GM23338 (cell line): ENCODE measurements at regions not wholly inside any gene's neighbourhood (a gene's known extent, or its start where the extent isn't known, plus 50 kb on each side); places are given as distances from the start of the nearest gene placed in this dataset.

Experiments used
- ATAC-seq: fragments of 200-7000 bp; cut with Tn5 transposase; 3 replicates; pipeline ENCODE4 v1.9.1; 2020
- DNase-seq: peaks from one replicate; pipeline ENCODE4 v3.0.0-alpha.2; 2015; ENCODE audit warnings: low spot score
- H2AFZ ChIP-seq: fragments of 200-600 bp; sonication (generic); 2 replicates; pipeline ENCODE4 v1.8.0; 2016; ENCODE audit warnings: antibody characterized with exemption, mild to moderate bottlenecking, moderate library complexity
- H3F3A ChIP-seq: fragments of 200-600 bp; sonication (generic); replicated peaks from 2 replicates; pipeline ENCODE4 v1.8.0; 2017; ENCODE audit warnings: antibody characterized with exemption, mixed run types, low read depth
- H3K27ac ChIP-seq: fragments of 200-600 bp; sonication (generic); 2 replicates; pipeline ENCODE4 v1.6.1; 2016; ENCODE audit warnings: low read depth
- H3K27me3 ChIP-seq: fragments of 200-600 bp; sonication (generic); 2 replicates; pipeline ENCODE4 v1.8.0; 2016; ENCODE audit warnings: mild to moderate bottlenecking, mixed run types, moderate library complexity; ENCODE audit not compliant: insufficient read depth
- H3K36me3 ChIP-seq: fragments of 200-600 bp; sonication (generic); 2 replicates; pipeline ENCODE4 v1.8.0; 2016; ENCODE audit warnings: mild to moderate bottlenecking; ENCODE audit not compliant: insufficient read depth
- H3K4me1 ChIP-seq: fragments of 200-600 bp; sonication (generic); 2 replicates; pipeline ENCODE4 v1.8.0; 2016; ENCODE audit warnings: mild to moderate bottlenecking, moderate library complexity; ENCODE audit not compliant: insufficient read depth
- H3K4me2 ChIP-seq: fragments of 200-600 bp; sonication (generic); 2 replicates; pipeline ENCODE4 v1.7.1; 2017; ENCODE audit warnings: mixed run types
- H3K4me3 ChIP-seq: fragments of 200-600 bp; sonication (generic); 2 replicates; pipeline ENCODE4 v1.6.1; 2016; ENCODE audit warnings: mixed run types
- H3K79me2 ChIP-seq: fragments of 200-600 bp; sonication (generic); replicated peaks from 2 replicates; pipeline ENCODE4 v1.8.0; 2017; ENCODE audit warnings: mild to moderate bottlenecking; ENCODE audit not compliant: insufficient read depth
- H3K9me2 ChIP-seq: fragments of 200-600 bp; sonication (generic); 2 replicates; pipeline ENCODE4 v1.8.0; 2017; ENCODE audit not compliant: insufficient read depth
- H4K20me1 ChIP-seq: fragments of 200-600 bp; sonication (generic); replicated peaks from 2 replicates; pipeline ENCODE4 v1.8.0; 2017; ENCODE audit warnings: mild to moderate bottlenecking; ENCODE audit not compliant: insufficient read depth
- H3K27ac Mint-ChIP-seq: 2 replicates; pipeline ENCODE4 v1.8.0; 2020; ENCODE audit warnings: inconsistent platforms, mild to moderate bottlenecking, moderate library complexity, mixed read lengths
- H3K27me3 Mint-ChIP-seq: 3 replicates; pipeline ENCODE4 v1.8.0; 2022; ENCODE audit warnings: low read depth, mild to moderate bottlenecking, moderate library complexity, mixed read lengths, inconsistent platforms; ENCODE audit not compliant: insufficient read depth, poor library complexity
- H3K36me3 Mint-ChIP-seq: 3 replicates; pipeline ENCODE4 v1.8.0; 2021; ENCODE audit warnings: low read depth, mild to moderate bottlenecking, inconsistent platforms, moderate library complexity, mixed read lengths
- H3K4me1 Mint-ChIP-seq: 3 replicates; pipeline ENCODE4 v1.8.0; 2020; ENCODE audit warnings: mild to moderate bottlenecking, inconsistent platforms, mixed read lengths
- H3K4me3 Mint-ChIP-seq: 3 replicates; pipeline ENCODE4 v1.8.0; 2021; ENCODE audit warnings: moderate library complexity, mild to moderate bottlenecking, inconsistent platforms, mixed read lengths
- H3K9me3 Mint-ChIP-seq: 3 replicates; pipeline ENCODE4 v1.8.0; 2020; ENCODE audit warnings: moderate library complexity, mild to moderate bottlenecking, inconsistent platforms, mixed read lengths
- CREB1 ChIP-seq: fragments of 250-450 bp; sonication (Bioruptor Pico); IDR thresholded peaks from 2 replicates; pipeline ENCODE4 v1.5.0; 2020; ENCODE audit warnings: low read depth, mild to moderate bottlenecking, moderate library complexity
- EZH2phosphoT487 ChIP-seq: fragments of 200-600 bp; sonication (generic); IDR thresholded peaks from one replicate; pipeline ENCODE4 v1.8.1; 2018; ENCODE audit warnings: antibody characterized with exemption; ENCODE audit not compliant: unreplicated experiment
- JUNB ChIP-seq: IDR thresholded peaks from one replicate; pipeline ENCODE4 v1.6.1; 2016; ENCODE audit warnings: antibody characterized with exemption; ENCODE audit not compliant: unreplicated experiment
- POLR2AphosphoS5 ChIP-seq: IDR thresholded peaks from 2 replicates; pipeline ENCODE4 v1.6.1; 2016; ENCODE audit warnings: antibody characterized with exemption, low read depth
- STAT1 ChIP-seq: IDR thresholded peaks from one replicate; pipeline ENCODE4 v1.6.1; 2016; ENCODE audit warnings: antibody characterized with exemption; ENCODE audit not compliant: unreplicated experiment
- ZNF114 ChIP-seq: fragments of 250-450 bp; sonication (Bioruptor Pico); IDR thresholded peaks from 2 replicates; pipeline ENCODE4 v1.5.0; 2020; ENCODE audit warnings: mild to moderate bottlenecking, moderate library complexity
- ZNF331 ChIP-seq: fragments of 250-450 bp; sonication (Bioruptor Pico); IDR thresholded peaks from 2 replicates; pipeline ENCODE4 v1.5.0; 2020; ENCODE audit warnings: low read depth, mild to moderate bottlenecking, moderate library complexity
- TF ChIP-seq, protein P1 (sequence below): IDR thresholded peaks from one replicate; pipeline ENCODE4 v1.6.1; 2018; ENCODE audit warnings: antibody characterized with exemption; ENCODE audit not compliant: unreplicated experiment
- TF ChIP-seq, protein P2 (sequence below): fragments of 250-450 bp; sonication (Bioruptor Pico); IDR thresholded peaks from 2 replicates; pipeline ENCODE4 v1.5.0; 2020; ENCODE audit warnings: mild to moderate bottlenecking, moderate library complexity
- TF ChIP-seq, protein P3 (sequence below): IDR thresholded peaks from 2 replicates; pipeline ENCODE4 v1.6.1; 2016; ENCODE audit warnings: antibody characterized with exemption
- TF ChIP-seq, protein P4 (sequence below), 2 experiments: fragments of 200-600 bp in 1 of 2; sonication (generic) in 1 of 2; conservative IDR thresholded peaks; 2 replicates each; pipeline versions ENCODE4 v1.5.1 to v1.6.1; 2016 to 2017; ENCODE audit warnings: antibody characterized with exemption in 2 of 2, low read depth in 2 of 2, mild to moderate bottlenecking in 2 of 2, moderate library complexity in 1 of 2

DNA sequence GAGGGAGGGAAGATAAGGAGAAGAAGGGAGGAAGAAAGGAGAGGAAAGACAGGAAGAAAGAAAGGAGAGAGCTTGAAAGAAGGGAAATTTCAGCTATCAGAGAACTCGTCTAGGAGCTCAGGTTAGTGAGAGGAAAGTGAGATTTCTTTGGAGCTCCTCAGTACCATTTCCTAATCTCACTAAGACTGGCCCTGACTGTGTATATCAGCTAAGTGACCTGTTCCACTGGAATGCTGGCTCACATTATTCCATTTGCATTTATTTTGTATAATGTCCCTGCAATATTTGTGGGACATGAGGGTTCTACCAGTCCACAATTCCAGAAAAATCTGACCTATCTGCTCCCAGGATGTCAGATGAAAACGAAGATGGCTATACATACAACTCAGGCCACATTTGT lies 114.7 kb upstream of the CELF2 start:
- H3K36me3 Mint-ChIP-seq: no peaks in the 10 kb centered on the region
- Histone ChIP-seq H3K79me2 (no peaks in the 10 kb centered on the region), H3K4me3 (no peak overlapping the region), H3K27ac (no peak overlapping the region), H3F3A (no peaks in the 10 kb centered on the region), H2AFZ (no peak overlapping the region), H3K4me2 (no peak overlapping the region), H3K4me1 (no peaks in the 10 kb centered on the region), H3K36me3 (no peaks in the 10 kb centered on the region), H3K9me2 (0 out of 2 replicates have a peak, but pooled peaks cover 4% of the 10 kb centered on the region), H3K27me3 (no peaks in the 10 kb centered on the region), H4K20me1 (no peaks in the 10 kb centered on the region)
- DNase-seq (no peak), ATAC-seq (no peak)
- TF ChIP-seq, protein P1, sequence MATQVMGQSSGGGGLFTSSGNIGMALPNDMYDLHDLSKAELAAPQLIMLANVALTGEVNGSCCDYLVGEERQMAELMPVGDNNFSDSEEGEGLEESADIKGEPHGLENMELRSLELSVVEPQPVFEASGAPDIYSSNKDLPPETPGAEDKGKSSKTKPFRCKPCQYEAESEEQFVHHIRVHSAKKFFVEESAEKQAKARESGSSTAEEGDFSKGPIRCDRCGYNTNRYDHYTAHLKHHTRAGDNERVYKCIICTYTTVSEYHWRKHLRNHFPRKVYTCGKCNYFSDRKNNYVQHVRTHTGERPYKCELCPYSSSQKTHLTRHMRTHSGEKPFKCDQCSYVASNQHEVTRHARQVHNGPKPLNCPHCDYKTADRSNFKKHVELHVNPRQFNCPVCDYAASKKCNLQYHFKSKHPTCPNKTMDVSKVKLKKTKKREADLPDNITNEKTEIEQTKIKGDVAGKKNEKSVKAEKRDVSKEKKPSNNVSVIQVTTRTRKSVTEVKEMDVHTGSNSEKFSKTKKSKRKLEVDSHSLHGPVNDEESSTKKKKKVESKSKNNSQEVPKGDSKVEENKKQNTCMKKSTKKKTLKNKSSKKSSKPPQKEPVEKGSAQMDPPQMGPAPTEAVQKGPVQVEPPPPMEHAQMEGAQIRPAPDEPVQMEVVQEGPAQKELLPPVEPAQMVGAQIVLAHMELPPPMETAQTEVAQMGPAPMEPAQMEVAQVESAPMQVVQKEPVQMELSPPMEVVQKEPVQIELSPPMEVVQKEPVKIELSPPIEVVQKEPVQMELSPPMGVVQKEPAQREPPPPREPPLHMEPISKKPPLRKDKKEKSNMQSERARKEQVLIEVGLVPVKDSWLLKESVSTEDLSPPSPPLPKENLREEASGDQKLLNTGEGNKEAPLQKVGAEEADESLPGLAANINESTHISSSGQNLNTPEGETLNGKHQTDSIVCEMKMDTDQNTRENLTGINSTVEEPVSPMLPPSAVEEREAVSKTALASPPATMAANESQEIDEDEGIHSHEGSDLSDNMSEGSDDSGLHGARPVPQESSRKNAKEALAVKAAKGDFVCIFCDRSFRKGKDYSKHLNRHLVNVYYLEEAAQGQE: no peak
- TF ChIP-seq ZNF331: no peak
- TF ChIP-seq POLR2AphosphoS5: no peak
- TF ChIP-seq, protein P2, sequence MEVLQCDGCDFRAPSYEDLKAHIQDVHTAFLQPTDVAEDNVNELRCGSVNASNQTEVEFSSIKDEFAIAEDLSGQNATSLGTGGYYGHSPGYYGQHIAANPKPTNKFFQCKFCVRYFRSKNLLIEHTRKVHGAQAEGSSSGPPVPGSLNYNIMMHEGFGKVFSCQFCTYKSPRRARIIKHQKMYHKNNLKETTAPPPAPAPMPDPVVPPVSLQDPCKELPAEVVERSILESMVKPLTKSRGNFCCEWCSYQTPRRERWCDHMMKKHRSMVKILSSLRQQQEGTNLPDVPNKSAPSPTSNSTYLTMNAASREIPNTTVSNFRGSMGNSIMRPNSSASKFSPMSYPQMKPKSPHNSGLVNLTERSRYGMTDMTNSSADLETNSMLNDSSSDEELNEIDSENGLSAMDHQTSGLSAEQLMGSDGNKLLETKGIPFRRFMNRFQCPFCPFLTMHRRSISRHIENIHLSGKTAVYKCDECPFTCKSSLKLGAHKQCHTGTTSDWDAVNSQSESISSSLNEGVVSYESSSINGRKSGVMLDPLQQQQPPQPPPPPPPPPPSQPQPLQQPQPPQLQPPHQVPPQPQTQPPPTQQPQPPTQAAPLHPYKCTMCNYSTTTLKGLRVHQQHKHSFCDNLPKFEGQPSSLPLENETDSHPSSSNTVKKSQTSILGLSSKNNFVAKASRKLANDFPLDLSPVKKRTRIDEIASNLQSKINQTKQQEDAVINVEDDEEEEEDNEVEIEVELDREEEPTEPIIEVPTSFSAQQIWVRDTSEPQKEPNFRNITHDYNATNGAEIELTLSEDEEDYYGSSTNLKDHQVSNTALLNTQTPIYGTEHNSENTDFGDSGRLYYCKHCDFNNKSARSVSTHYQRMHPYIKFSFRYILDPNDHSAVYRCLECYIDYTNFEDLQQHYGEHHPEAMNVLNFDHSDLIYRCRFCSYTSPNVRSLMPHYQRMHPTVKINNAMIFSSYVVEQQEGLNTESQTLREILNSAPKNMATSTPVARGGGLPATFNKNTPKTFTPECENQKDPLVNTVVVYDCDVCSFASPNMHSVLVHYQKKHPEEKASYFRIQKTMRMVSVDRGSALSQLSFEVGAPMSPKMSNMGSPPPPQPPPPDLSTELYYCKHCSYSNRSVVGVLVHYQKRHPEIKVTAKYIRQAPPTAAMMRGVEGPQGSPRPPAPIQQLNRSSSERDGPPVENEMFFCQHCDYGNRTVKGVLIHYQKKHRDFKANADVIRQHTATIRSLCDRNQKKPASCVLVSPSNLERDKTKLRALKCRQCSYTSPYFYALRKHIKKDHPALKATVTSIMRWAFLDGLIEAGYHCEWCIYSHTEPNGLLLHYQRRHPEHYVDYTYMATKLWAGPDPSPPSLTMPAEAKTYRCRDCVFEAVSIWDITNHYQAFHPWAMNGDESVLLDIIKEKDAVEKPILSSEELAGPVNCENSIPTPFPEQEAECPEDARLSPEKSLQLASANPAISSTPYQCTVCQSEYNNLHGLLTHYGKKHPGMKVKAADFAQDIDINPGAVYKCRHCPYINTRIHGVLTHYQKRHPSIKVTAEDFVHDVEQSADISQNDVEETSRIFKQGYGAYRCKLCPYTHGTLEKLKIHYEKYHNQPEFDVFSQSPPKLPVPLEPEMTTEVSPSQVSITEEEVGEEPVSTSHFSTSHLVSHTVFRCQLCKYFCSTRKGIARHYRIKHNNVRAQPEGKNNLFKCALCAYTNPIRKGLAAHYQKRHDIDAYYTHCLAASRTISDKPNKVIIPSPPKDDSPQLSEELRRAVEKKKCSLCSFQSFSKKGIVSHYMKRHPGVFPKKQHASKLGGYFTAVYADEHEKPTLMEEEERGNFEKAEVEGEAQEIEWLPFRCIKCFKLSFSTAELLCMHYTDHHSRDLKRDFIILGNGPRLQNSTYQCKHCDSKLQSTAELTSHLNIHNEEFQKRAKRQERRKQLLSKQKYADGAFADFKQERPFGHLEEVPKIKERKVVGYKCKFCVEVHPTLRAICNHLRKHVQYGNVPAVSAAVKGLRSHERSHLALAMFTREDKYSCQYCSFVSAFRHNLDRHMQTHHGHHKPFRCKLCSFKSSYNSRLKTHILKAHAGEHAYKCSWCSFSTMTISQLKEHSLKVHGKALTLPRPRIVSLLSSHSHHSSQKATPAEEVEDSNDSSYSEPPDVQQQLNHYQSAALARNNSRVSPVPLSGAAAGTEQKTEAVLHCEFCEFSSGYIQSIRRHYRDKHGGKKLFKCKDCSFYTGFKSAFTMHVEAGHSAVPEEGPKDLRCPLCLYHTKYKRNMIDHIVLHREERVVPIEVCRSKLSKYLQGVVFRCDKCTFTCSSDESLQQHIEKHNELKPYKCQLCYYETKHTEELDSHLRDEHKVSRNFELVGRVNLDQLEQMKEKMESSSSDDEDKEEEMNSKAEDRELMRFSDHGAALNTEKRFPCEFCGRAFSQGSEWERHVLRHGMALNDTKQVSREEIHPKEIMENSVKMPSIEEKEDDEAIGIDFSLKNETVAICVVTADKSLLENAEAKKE (CRISPR knock-in tag): no peak
- no peak for TF ChIP-seq EZH2phosphoT487
- no peak for TF ChIP-seq CREB1 (CRISPR knock-in tag)
- TF ChIP-seq, protein P3, sequence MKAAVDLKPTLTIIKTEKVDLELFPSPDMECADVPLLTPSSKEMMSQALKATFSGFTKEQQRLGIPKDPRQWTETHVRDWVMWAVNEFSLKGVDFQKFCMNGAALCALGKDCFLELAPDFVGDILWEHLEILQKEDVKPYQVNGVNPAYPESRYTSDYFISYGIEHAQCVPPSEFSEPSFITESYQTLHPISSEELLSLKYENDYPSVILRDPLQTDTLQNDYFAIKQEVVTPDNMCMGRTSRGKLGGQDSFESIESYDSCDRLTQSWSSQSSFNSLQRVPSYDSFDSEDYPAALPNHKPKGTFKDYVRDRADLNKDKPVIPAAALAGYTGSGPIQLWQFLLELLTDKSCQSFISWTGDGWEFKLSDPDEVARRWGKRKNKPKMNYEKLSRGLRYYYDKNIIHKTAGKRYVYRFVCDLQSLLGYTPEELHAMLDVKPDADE: no peak
- no peak for TF ChIP-seq JUNB
- TF ChIP-seq ZNF114 (CRISPR knock-in tag): no peak
- no peak for TF ChIP-seq STAT1
- TF ChIP-seq, protein P4, sequence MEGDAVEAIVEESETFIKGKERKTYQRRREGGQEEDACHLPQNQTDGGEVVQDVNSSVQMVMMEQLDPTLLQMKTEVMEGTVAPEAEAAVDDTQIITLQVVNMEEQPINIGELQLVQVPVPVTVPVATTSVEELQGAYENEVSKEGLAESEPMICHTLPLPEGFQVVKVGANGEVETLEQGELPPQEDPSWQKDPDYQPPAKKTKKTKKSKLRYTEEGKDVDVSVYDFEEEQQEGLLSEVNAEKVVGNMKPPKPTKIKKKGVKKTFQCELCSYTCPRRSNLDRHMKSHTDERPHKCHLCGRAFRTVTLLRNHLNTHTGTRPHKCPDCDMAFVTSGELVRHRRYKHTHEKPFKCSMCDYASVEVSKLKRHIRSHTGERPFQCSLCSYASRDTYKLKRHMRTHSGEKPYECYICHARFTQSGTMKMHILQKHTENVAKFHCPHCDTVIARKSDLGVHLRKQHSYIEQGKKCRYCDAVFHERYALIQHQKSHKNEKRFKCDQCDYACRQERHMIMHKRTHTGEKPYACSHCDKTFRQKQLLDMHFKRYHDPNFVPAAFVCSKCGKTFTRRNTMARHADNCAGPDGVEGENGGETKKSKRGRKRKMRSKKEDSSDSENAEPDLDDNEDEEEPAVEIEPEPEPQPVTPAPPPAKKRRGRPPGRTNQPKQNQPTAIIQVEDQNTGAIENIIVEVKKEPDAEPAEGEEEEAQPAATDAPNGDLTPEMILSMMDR (conservative IDR thresholded peaks at IDR 0.05; ENCODE audit: low read depth in 2 of 2): no peak
- no peak overlapping the region for H3K4me3 Mint-ChIP-seq
- H3K27me3 Mint-ChIP-seq: peaks cover 3% of the 10 kb centered on the region
- no peak overlapping the region for H3K27ac Mint-ChIP-seq
- H3K4me1 Mint-ChIP-seq: no peaks in the 10 kb centered on the region
- H3K9me3 Mint-ChIP-seq: no peaks in the 10 kb centered on the region
